PC-3 (cell line): ENCODE measurements at regions not wholly inside any gene's neighbourhood (a gene's known extent, or its start where the extent isn't known, plus 50 kb on each side); places are given as distances from the start of the nearest gene placed in this dataset.

ENCODE experiments used
- EZH2 ChIP-seq: fragments of 300-600 bp; sonication (generic); IDR thresholded peaks from one replicate; pipeline ENCODE4 v1.6.1; 2017; ENCODE audit warnings: antibody characterized with exemption, mild to moderate bottlenecking, low read length; ENCODE audit not compliant: unreplicated experiment
- EZH2phosphoT487 ChIP-seq: fragments of 300-600 bp; sonication (generic); IDR thresholded peaks from 2 replicates; pipeline ENCODE4 v1.6.1; 2018; ENCODE audit warnings: mild to moderate bottlenecking, antibody characterized with exemption, low read length, borderline replicate concordance
- TF ChIP-seq, protein P1 (sequence below): fragments of 300-600 bp; sonication (generic); conservative IDR thresholded peaks from 2 replicates; pipeline ENCODE4 v1.5.1; 2017; ENCODE audit warnings: antibody characterized with exemption, low read depth, mild to moderate bottlenecking, low read length

DNA sequence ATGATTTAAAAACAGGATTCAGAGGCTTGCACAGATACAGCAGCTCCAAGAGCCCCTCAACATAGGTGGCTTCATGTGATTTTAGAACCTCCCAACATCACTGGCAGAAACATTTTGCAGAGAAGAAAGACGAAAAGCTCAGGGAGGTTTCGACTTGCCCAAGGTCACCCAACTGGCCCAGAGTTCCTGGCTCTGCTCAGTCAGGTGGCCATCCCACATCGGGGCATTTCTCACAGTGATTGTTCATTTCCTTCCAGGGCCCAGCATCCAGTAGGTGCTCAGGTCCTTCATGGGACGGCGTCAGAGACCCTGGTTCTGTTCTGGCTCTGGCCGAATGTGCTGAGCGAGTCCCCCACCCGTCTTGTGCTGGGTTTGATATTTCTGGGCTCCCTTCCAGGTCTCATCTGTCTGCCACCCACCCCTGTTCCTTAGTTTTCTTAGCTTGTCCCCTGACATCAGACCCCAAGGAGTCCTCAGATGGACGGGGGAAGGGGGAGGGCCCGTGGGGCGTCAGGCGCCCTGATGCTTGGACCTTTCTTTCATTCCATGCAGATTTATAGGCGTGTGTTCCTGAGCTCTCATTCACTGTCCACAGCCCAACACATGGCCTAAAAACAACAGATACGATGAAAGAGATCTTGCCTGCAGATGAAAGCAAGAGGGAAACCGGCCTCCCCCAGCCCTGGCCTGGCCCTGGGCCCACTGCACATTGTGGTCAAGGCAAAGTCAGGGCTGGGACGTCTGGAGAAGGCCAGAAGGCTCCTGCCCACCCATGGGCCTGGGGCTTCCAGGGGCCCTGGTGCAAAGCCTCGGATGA lies 123.1 kb upstream of the ZBTB40 start:
- TF ChIP-seq, protein P1, sequence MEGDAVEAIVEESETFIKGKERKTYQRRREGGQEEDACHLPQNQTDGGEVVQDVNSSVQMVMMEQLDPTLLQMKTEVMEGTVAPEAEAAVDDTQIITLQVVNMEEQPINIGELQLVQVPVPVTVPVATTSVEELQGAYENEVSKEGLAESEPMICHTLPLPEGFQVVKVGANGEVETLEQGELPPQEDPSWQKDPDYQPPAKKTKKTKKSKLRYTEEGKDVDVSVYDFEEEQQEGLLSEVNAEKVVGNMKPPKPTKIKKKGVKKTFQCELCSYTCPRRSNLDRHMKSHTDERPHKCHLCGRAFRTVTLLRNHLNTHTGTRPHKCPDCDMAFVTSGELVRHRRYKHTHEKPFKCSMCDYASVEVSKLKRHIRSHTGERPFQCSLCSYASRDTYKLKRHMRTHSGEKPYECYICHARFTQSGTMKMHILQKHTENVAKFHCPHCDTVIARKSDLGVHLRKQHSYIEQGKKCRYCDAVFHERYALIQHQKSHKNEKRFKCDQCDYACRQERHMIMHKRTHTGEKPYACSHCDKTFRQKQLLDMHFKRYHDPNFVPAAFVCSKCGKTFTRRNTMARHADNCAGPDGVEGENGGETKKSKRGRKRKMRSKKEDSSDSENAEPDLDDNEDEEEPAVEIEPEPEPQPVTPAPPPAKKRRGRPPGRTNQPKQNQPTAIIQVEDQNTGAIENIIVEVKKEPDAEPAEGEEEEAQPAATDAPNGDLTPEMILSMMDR: no peak
- TF ChIP-seq EZH2phosphoT487: no peak
- TF ChIP-seq EZH2: no peak
